ENCODE measurements at regions not wholly inside any gene's neighbourhood (a gene's known extent, or its start where the extent isn't known, plus 50 kb on each side); places are given as distances from the start of the nearest gene placed in this dataset.
A peak's percentile ranks its signal among the peaks of the same experiment; 100 is the strongest.

GRCh38 chr16:11401161-11402050 is 56.1 kb downstream of the RMI2 start:
- no peak for DNase-seq

- DNase-seq, result no peak
Measured at GRCh38 chr16:11402051-11402744, 56.9 kb downstream of the RMI2 start.

GRCh38 chr16:11402745-11403533 is 57.7 kb downstream of the RMI2 start:
- no peak for DNase-seq

GRCh38 chr16:11403534-11403795 is 58.2 kb downstream of the RMI2 start:
- no peak for DNase-seq

- DNase-seq, result no peak
Measured at GRCh38 chr16:11403920-11404319, 58.7 kb downstream of the RMI2 start.

- DNase-seq, result no peak
Measured at GRCh38 chr16:11404603-11405002, 59.3 kb downstream of the RMI2 start.

- no peak for DNase-seq
Measured at GRCh38 chr16:11405331-11406176, 60.3 kb downstream of the RMI2 start.

- DNase-seq, result no peak
Measured at GRCh38 chr16:11406177-11406560, 60.9 kb downstream of the RMI2 start.

GRCh38 chr16:11407047-11407982 is 62.1 kb downstream of the RMI2 start:
- peak; percentile 8 for DNase-seq

GRCh38 chr16:11408216-11408615 is 63.0 kb downstream of the RMI2 start:
- DNase-seq, result no peak

GRCh38 chr16:11409398-11409797 is 64.1 kb downstream of the RMI2 start:
- no peak for DNase-seq

GRCh38 chr16:11410376-11411058 is 65.3 kb downstream of the RMI2 start:
- no peak for DNase-seq

- no peak for DNase-seq
Measured at GRCh38 chr16:11411059-11411550, 65.8 kb downstream of the RMI2 start.

GRCh38 chr16:11412175-11412904 is 67.1 kb downstream of the RMI2 start:
- DNase-seq, result no peak

GRCh38 chr16:11412965-11413887 is 68.0 kb downstream of the RMI2 start:
- DNase-seq, result no peak

- no peak for DNase-seq
Measured at GRCh38 chr16:11413907-11414595, 68.8 kb downstream of the RMI2 start.

- DNase-seq, result no peak
Measured at GRCh38 chr16:11414815-11415775, 69.8 kb downstream of the RMI2 start.
